A673 (cell line): ENCODE measurements at regions not wholly inside any gene's neighbourhood (a gene's known extent, or its start where the extent isn't known, plus 50 kb on each side); places are given as distances from the start of the nearest gene placed in this dataset.
A peak's percentile ranks its signal among the peaks of the same experiment; 100 is the strongest.

Experiments
- EZH2 ChIP-seq: fragments of 200-600 bp; sonication (generic); IDR thresholded peaks from 2 replicates; pipeline ENCODE4 v1.6.1; 2017; ENCODE audit warnings: borderline replicate concordance, low read depth, mild to moderate bottlenecking, mixed read lengths, antibody characterized with exemption, low read length; ENCODE audit not compliant: poor library complexity, severe bottlenecking
- TF ChIP-seq, protein P1 (sequence below): fragments of 300-800, 200-600 bp; sonication (generic); conservative IDR thresholded peaks from 2 replicates; pipeline ENCODE4 v1.5.1; 2017; ENCODE audit warnings: low read depth, mild to moderate bottlenecking, antibody characterized with exemption, low read length, moderate library complexity, mixed read lengths

DNA sequence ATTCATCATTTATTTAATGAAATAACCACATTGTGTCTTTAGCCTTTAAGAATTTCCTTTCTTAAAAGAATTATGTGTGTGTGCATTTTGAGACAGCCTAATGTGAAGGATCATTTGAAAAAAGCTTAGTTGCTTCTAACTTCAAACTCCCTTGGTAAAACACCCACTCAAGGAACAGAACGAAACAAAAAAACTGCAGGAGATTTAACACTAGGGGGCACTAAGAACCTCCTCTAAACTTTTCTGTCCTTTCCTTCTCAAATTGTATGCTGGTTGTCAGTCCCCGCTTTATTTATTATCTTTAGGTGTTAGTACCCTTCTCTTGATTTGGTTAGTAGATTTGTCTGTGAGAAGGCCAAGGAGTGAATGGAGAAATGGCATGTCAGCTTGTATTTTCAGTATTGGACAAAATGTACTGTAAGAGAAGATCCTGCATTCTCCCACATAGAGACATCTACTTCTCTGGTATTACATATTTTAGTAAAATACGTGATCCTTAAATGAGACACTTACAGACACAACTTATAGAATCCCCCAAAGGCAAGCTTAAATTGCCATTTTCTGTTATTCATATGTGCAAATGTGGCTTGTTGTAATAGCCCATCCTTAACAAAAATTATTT lies 229.7 kb downstream of the MRPS30 start:
- TF ChIP-seq, protein P1, sequence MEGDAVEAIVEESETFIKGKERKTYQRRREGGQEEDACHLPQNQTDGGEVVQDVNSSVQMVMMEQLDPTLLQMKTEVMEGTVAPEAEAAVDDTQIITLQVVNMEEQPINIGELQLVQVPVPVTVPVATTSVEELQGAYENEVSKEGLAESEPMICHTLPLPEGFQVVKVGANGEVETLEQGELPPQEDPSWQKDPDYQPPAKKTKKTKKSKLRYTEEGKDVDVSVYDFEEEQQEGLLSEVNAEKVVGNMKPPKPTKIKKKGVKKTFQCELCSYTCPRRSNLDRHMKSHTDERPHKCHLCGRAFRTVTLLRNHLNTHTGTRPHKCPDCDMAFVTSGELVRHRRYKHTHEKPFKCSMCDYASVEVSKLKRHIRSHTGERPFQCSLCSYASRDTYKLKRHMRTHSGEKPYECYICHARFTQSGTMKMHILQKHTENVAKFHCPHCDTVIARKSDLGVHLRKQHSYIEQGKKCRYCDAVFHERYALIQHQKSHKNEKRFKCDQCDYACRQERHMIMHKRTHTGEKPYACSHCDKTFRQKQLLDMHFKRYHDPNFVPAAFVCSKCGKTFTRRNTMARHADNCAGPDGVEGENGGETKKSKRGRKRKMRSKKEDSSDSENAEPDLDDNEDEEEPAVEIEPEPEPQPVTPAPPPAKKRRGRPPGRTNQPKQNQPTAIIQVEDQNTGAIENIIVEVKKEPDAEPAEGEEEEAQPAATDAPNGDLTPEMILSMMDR = peak; percentile 73
- TF ChIP-seq EZH2 = no peak
